Glomerular visceral epithelial cell (primary cell): ENCODE measurements at regions not wholly inside any gene's neighbourhood (a gene's known extent, or its start where the extent isn't known, plus 50 kb on each side); places are given as distances from the start of the nearest gene placed in this dataset.
"Not testable (repeated sequence)": the region's sequence is repeated elsewhere in the genome, so short reads cannot be mapped to it uniquely, and the experiment has no call there.

Experiments used
- DNase-seq: peaks from one replicate; pipeline ENCODE4 v3.0.0-alpha.2; 2016; ENCODE audit errors: extremely low spot score

DNA sequence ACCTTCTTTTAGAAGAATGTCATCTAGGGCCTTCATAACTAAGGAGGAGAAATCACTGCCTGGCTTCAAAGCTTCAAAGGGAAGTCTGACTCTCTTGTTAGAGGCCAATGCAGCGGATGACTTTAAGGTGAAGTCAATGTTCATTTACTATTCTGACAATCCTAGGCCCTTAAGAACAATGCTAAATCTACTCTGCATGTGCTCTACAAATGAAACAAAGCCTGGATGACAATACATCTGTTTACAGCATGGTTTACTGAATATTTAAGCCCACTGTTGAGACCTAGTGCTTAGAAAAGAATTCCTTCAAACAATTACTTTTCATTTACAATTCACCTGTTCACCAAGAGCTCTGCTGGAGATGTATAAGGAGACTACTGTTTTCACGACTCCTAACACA lies 160.4 kb upstream of the EPHA3 start:
- DNase-seq: no peak

DNA sequence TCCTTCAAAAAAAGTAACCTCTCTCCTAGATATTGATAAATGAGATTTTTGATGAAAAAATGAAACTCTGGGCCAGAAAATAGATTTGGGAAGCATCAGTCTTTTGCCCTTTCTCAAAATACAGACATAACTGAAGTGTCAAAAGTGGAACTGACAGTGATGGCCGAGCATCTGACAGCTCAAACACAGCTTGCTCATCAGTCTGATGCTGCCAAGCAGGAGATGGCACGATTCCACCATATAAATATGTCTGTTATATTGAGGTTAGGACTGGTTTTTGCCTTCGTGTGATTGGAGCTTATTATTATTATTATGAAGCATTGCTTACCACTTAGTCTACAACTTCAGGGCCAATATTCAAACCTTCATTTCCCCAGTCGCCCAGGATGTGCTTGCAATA lies 152.6 kb upstream of the EPHA3 start:
- no peak for DNase-seq

DNA sequence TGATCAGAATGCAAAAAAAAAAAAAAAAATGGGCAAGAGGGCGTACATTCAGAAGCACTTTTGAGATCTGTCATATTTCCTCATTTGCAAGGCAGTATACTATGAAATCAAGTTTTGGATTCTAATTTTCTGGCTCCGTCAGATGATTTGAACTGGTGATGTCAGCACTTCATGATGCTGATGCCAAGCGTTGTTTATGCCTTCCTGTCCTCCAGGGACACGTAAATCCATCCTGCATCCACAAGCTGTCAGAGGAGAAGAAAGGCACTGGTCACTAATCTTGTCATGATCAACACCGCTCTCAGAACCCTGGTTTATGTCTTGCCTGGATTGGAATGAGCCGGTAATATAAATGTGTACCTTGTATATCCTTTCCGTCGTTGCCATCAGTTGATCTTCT lies 152.1 kb upstream of the EPHA3 start:
- DNase-seq: no peak

DNA sequence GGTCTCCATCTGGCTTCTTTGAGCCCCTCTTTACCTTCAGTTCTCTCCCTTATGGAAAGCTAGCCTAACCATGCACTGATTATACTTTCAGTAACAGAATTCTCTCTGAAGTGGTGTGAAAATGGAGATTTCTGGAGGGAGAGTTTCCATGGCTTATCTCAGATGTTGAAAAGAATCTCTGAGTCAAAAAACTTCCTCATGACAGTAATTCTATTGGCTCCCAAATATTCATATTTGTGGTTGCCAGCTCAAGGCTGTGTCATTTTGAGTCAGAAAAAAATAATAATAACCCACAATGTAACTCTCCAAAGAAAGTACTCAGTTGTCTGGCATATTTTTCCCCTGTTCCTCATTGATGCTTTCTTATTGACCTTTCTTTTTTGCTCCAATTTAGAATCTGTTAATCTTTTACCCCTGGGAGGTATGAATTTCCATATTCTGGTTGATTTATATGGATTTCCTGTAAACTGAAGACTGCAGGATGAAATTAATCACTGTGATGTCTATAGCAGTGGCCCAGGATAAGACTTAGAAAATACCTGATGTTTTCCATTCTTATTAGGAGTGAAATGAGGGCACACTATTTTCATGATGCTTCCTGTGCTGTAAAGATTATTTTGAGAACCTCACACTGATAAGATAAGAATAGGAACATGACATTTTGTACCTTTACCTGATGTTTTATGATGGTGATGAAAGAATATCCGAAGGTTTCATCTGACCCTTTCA lies 149.5 kb upstream of the EPHA3 start:
- peak; percentile 69 for DNase-seq

DNA sequence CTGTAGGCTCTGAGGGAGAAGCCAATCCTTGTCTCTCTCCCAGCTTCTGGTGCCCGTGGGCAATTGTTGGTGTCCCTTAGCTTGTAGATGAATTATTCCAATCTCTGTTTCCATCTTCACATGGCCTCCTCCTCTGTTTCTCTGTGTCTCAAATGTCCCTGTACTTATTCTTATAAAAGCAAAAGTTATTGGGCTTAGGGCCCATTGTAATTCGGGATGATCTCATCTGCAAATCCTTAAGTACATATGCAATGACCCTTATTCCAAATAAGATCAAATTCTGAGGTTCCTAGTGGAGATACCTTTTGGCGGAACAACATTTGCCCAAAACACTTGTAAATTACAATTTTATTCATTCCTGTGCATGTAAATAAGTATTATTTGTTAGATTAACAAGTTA lies 147.4 kb upstream of the EPHA3 start:
- no peak for DNase-seq

DNA sequence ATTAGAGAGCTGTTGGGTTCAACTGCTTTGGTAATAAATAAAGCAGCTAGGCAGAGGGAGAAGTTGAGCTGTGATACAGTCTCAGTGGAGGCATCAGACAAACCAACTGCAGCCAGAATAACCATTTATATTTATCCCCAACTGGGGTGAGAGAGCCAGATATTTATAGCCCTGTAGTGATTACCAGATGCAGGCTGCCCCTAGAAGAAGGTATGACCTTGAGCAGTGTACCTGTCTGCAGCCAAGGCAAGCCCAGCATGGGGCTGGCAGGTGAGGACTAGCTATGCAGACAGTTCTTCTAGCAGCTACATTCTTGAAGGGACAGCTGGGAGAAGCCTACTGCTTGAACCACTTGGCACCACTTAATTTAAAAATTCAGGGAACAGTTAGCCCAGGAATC lies 144.4 kb upstream of the EPHA3 start:
- no peak for DNase-seq

DNA sequence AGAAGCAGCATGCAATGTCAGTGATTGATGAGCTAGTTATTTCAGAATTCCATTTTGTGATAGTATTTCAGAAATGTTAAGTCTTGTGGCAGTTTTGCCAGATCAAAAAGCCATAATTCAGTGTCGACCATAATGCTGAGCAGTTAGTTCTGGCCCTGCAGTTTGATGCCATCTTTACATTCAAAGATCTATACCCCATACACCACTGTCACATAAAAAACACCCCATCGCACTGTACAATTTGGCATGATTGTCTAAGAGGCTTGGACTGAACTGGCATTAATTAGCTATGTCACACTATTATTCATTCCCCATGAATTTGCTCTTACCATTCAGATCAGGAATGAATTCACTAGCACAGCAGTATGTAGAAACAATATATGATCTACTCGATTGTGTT lies 127.7 kb upstream of the EPHA3 start:
- no peak for DNase-seq

DNA sequence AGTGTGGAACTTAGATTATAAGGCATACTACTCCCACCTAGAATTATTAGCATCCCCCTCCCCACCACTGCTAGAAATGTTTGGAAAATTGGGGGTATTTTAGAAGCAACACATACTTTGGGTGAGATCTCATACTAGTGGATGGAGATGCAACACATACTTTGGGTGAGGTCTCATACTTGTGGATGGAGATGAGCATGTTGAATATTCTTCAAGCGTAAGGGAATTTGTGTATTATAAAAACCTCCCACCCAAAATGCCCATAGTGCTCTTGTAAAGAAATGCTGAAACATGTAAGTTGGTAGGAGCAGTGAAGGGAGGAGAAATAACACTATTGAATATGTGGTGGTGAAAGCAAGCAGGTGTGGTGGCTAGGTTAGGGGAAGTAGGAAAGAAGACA lies 124.0 kb upstream of the EPHA3 start:
- DNase-seq: no peak

DNA sequence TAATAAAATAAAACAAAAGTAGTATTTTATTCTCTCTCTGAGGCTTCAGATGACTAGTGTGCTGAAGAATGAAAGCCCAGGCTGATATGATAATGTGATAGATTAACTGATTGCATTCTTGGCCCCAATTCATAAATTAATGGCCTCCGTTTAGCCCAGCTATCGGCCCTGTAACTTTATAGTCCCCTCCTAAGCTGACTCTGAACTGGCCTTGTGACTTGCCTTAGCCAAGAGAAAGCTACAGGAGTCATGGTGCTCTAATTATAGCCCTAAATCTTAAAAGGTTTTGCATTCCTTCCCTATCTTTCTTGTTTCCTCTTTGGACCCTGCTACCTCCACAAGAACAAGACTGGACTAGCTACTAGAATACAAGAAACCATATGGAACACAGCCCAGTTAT lies 123.2 kb upstream of the EPHA3 start:
- no peak for DNase-seq

DNA sequence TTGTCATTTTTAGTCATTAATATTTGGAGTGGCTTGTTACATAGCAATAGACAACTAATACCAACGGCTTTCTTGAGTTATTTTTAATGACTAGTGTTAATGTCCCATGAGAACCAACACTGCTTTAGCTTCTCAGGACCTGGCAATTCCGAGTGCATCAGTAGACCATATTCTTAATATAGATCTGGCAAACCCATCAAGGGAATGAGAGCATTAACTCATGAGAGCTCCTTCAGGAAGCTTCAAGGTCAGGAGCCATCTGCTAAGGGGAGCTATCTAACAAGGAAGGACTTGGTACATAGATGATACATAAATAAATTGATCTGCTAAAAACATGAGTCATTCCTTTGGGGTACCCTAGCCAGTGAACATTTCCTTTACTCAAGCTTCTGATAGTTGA lies 122.6 kb upstream of the EPHA3 start:
- no peak for DNase-seq

DNA sequence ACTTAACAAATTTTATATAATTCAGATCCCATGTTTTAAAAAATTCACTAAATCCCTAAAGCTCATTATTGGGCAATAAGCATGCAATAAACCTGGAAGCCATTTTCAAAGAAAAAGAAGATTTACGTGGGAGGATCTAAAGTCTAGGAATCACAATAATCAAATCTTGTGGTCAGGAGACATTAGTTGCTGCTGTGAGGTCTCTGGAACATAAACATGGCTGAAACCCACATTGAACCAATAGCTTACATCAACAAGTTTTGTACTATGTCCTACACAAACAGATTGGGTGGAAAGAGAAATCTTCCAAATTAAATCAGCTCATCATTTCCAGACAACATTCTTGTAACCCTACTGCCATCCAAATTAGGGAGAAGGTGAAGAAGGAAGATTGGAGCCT lies 121.9 kb upstream of the EPHA3 start:
- no peak for DNase-seq

DNA sequence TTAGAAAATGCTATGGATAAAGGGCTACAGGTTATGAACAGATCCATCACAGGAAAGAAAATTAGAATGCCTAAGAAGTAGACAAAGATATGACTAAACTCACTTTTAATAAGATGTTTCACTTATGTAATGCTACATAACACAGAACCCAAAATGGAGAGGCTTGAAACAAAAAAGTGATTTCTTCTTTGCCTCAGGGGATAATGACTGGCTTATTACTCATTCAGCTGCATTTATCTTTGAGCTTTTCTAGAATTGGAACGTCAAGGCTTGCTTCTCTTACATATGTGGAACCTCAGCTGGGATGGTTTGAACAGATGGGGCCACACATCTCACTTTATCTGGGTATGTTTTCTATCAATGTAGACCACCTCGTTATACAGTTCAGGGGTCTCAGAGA lies 120.6 kb upstream of the EPHA3 start:
- DNase-seq: no peak

DNA sequence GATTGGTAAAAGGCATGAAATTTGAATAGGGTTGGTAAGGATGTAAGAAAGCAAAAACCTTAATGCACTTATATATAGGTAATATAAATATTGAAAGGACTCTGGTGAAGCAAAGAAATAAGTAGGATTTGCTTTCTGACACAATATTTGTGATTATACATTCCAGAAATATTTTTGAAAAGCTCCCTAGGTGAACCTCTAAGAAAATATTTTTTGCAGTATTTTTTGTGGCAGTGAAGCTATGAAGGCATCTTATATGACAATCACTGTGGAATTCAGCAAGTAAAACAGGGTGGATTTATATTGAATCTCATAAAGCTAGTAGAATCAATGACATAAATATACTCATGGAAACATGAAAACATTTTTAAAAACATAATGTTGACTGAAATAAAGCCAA lies 119.6 kb upstream of the EPHA3 start:
- DNase-seq: no peak

DNA sequence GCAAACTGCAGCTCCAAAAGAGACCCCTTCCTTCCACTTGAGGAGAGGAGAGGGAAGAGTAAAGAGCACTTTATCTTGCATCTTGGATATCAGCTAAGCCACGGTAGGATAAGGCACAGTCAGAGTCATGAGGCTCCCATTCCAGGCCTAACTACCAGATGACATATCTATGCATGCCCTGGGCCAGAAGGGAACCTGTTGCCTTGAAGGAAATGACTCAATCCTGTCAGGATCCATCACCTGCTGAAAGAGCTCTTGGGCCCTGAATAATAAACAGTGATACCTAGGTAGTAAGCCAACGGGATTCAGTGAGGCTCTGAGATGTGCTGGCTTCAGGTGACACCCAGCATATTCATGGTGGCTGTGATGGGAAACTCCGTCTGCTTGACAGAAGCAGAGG lies 118.5 kb upstream of the EPHA3 start:
- DNase-seq: no peak

DNA sequence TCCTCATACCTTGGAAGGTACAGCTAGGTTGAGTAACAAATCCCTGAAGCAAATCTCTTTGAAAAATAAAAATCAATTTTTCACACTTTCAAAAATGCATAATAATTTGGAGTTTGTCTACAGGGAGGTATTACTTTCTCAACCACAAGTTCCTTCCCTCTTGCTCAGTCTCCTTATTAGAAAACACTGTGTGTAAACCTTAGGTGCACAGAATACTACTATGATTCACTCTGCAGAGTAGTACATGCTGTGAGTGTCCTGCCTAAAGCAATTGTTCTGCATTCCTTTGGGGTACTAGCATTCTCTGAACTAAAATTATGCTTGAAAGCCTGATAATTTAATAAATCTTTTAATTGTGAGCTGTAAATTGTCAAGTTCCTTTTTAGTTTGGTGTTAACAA lies 115.9 kb upstream of the EPHA3 start:
- no peak for DNase-seq

DNA sequence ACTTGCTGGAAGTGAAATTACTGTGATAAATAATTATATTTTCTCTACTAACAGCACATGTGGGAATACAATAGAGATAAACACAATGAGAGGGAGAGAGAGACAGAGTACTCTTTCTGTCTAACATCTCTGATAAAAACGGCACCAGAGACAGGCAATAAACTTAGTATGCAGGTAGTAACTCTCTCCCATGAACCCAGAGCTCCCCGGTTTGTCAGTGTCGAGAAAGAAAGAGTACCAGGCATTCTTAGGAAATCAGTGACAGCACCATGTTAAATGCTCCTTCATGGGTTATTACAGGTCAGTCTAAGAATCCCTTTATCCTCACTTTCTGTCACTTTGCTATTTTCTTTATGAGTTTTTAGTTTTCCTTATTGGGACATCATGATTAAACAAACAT lies 110.7 kb upstream of the EPHA3 start:
- no peak for DNase-seq

DNA sequence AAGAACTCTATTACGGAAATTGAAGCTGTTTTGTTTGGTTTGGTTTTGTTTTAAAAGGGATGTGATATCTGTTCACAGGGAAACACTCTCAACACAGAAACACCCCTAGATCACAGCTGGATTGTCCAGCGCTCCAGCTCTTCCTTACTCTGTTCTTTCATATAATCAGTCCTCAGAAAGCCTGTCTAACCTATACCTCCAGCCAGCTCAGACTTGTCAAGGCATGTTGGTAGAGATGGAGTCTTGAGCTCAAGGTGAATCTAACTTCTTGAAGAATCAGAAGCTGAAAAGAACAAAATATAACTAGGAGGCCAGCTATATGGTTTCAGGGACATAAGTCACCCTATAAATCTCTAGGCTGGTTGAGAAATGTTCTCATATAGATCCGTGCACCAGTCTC lies 110.2 kb upstream of the EPHA3 start:
- no peak for DNase-seq

DNA sequence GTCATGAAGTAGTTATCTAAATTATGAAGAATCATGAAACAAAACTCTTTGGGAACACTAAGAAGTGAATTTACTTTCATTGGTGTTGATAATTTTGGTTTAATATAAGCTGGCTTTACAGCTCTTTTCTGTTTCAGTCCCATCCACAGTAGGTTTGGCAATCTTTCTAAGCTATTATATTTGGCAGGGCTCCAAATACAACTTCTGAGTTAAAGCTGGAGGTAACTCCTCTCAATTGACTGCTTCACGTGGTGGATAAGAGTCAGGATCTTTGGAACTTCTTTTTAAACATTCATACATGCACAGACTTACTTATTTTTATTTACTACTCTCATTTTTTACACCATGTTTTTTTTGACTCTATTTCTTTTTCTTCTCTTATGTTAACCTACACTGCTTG lies 106.5 kb upstream of the EPHA3 start:
- peak; percentile 14 for DNase-seq

DNA sequence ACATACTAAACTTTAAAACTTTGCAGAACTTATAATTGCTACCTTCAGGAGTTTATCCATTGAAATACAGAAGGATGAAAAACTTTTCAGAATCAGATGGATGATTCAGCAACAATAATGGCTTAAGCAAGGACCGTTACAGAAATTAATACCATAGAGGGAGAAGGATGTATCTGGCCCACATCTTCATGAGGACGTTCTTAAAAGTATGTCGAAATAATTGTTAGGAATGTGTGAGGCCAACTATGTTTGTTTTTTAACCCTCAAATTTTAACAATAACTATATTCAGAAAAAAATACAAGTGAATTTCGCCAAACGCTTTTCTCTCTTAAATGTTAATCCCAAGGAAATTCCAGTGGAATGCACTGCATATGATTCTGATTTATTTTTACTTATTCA lies 105.2 kb upstream of the EPHA3 start:
- no peak for DNase-seq

DNA sequence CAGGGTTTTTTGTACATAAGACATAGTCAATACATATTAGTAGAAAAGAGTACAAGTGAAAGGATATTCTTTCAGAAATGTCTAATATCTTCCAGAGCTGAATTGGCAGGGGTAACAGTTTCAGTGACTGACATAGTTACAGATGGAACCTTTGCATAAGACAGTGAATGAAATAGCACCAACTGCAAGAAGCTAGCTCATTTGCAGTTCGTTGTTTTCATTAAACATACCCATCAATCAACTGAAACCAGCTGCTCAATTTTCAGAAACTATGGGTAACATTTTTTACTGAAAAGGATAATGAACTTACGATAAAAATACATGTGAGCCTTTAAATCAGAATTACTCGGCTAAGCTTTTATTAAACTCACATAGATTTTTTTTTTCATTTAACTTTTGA lies 93.9 kb upstream of the EPHA3 start:
- DNase-seq: no peak

DNA sequence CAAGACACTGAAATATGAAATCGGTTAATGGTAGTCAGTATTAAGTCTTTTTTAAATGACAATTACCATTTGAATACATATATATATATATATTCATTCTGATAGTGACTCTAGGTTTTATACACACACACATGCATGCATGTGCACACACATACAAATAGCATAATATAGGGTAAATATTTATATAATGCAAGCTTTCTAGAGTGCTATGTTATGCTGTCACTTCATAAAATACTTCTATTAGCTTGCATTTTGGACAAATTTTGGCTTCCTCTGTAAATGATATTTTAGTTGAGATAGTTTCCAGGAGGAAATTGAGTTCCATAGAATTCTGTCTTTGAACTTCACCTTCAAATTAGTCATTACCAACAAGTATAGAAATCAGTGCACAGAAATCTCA lies 89.9 kb upstream of the EPHA3 start:
- no peak for DNase-seq

DNA sequence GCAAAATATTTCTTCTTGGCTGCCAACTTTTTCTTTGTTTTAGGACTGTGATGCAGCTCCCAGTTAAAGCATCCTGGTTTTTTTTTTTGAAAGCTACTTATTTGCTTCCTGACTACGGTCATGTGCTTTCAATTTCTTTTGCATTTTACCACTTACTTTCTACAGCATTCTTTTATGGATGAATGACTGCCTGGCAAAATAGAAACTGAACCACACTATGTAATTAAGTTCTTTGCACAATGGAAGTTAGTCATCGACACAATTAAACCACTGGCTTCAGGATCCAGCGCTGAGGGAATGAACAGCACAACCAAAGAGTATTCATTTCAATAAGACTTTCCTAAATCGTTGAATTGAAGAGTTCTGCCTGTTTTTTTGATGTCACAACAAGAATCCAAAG lies 82.2 kb upstream of the EPHA3 start:
- DNase-seq: peak; percentile 81

DNA sequence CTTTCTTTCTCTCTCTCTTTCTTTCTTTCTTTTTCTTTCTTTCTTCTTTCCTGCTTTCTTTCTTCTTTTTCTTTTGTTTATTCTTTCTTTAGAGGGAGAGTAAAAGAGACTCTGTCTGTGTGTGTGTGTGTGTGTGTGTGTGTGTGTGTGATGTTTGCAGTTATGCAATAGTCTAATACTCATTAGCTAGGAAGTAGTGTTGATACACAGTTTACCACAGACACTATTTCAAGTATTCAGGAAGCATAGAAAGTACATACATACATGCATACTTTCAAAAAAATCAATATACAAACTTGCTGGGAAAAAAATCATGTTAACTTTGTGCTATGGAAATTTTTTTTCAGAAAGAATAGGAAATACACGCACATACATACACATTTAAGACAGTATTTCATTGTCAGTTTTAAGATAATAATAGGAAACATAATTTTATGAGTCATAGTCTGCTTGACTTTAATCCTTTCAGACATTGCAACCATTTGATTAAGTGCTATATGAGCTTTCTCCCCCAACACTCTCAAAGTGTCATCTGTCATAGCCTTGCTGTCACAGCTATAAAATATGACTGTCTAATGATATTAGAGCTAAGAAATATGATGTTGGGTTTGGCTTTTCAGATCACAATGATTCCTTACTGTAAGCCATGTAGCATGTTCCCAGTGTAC lies 74.9 kb upstream of the EPHA3 start:
- DNase-seq: no peak

DNA sequence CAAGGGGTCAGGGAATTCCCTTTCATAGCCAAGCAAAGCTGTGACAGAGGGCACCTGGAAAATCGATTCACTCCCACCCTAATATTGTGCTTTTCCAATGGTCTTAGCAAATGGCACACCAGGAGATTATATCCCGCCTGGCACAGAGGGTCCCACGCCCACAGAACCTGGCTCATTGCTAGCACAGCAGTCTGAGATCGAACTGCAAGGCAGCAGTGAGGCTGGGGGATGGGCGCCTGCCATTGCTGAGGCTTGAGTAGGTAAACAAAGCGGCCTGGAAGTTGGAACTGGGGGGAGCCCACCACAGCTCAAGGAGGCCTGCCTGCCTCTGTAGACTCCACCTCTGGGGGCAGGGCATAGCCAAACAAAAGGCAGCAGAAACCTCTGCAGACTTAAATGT lies 72.7 kb upstream of the EPHA3 start:
- DNase-seq: not testable (repeated sequence)
